ENCODE measurements at regions not wholly inside any gene's neighbourhood (a gene's known extent, or its start where the extent isn't known, plus 50 kb on each side); places are given as distances from the start of the nearest gene placed in this dataset.

DNA sequence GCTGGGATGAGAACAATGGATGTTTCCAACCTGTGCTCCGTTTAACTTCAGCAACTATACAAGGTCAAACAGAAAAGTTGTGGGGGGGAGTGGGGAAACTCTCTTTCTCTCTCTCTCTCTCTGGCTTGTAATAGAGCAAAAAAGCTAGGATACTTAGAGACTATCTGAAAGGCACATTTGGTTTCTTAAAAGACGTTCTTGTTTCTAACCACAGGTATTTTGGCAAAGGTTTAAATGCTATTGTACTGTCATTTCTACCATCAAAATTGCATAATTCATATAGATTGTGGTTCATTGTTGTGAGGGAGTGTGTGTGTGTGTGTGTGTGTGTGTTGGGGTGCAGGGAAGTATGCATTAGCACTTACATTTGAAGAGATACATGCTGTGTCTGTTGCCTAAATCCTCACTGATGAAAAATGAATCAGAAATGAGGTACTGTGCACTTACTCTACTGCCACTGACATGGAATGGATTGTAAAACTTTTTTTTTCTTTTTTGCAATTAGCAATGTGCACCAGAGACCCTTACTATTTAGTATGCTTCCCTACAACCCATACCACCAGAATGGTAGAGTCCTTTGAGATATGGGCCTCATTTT, 841.0 kb upstream of the PIK3C3 start:
- no peak overlapping the region for H3K27ac Mint-ChIP-seq
- H3K36me3 Mint-ChIP-seq (ENCODE audit: insufficient read depth), result no peaks in the 10 kb centered on the region

DNA sequence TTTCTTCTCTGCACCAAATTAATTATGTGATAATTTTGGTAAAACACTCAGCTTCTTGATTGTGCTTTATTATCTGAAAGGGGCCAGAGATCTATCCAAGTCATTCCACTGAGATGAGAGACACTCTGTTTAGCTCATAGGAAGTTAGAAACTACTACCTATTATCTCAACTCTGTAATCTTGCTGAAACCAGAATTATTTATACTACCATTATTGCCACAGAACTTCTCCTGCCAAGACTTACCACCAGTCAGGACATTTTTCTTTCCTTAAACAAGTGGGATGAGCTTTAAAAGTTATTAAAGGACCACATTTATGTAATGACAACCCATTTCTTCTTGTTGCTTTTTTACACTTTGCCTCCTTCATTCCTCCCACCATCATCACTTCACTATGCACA, 855.6 kb upstream of the PIK3C3 start:
- ATAC-seq (replicated peaks) (no peak), DNase-seq (no peak)
- H3K27me3 Mint-ChIP-seq, result no peaks in the 10 kb centered on the region
- H3K9me3 Mint-ChIP-seq, result peaks cover 5 to 8% of the 10 kb centered on the region in 2 donors
- H3K4me1 Mint-ChIP-seq (ENCODE audit: low read depth in 2 of 2), result no peaks in the 10 kb centered on the region
- no peak overlapping the region for H3K27ac Mint-ChIP-seq
- no peaks in the 10 kb centered on the region for H3K36me3 Mint-ChIP-seq (ENCODE audit: insufficient read depth)
- H3K4me3 Mint-ChIP-seq, result no peak overlapping the region

More for the DNA sequence above, 841.0 kb upstream of the PIK3C3 start:
- DNase-seq (no peak), ATAC-seq (replicated peaks) (no peak)
- Mint-ChIP-seq H3K4me3 (no peak overlapping the region), H3K9me3 (peaks cover 18% of the 10 kb centered on the region in 2 donors), H3K4me1 (ENCODE audit: low read depth in 2 of 2) (no peaks in the 10 kb centered on the region), H3K27me3 (no peaks in the 10 kb centered on the region)

DNA sequence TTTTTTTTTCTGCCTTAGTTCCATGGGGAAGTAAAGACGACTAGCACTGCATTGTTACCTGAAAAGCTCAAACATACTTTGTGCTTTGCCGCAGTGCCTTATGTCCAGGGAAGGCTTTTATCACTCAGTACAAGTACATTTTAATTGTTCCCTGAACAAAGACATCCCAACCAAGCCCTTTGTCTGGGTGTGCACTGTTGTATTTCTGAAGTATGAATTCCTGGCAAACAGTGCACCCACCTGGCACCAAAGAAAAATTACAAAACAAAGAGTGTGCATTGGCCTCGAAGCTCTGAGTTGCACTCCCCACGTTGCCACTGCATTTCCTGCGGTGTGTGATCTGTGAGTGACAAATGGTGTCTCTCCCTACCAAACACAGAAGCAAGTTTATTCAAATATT, 858.5 kb upstream of the PIK3C3 start:
- no peak overlapping the region for H3K27ac Mint-ChIP-seq
- ATAC-seq (replicated peaks) (no peak), DNase-seq (no peak)
- no peaks in the 10 kb centered on the region for H3K36me3 Mint-ChIP-seq (ENCODE audit: insufficient read depth)
- H3K9me3 Mint-ChIP-seq, result peaks cover 6 to 11% of the 10 kb centered on the region in 2 donors
- H3K4me3 Mint-ChIP-seq, result no peak overlapping the region
- H3K27me3 Mint-ChIP-seq, result no peaks in the 10 kb centered on the region
- H3K4me1 Mint-ChIP-seq (ENCODE audit: low read depth in 2 of 2), result no peaks in the 10 kb centered on the region

DNA sequence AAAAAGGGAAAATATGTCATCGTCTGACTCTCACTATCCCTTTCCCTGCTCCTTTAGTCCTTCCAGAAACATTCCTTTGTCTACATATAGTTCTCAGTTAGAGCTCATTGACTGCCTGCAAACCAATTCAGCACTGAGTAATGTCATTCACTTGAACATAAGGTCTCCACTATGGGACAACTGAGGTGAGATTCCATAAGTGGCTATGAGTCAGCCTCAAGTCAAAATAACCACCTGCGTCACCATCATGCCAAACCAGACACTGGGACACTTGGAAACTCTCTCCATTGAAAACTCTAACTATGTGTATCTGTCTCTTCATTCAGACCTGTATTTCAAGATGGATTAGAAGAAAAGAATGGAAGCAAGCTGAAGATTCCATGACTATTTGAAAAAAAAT, 878.0 kb upstream of the PIK3C3 start:
- no peak for ATAC-seq (replicated peaks)
- H3K9me3 Mint-ChIP-seq, result peaks cover 2 to 6% of the 10 kb centered on the region in 2 donors
- H3K27me3 Mint-ChIP-seq, result no peaks in the 10 kb centered on the region
- no peak overlapping the region for H3K4me3 Mint-ChIP-seq
- H3K27ac Mint-ChIP-seq, result no peak overlapping the region
- H3K36me3 Mint-ChIP-seq (ENCODE audit: insufficient read depth), result no peaks in the 10 kb centered on the region
- H3K4me1 Mint-ChIP-seq (ENCODE audit: low read depth in 2 of 2), result no peaks in the 10 kb centered on the region
- DNase-seq, result no peak

DNA sequence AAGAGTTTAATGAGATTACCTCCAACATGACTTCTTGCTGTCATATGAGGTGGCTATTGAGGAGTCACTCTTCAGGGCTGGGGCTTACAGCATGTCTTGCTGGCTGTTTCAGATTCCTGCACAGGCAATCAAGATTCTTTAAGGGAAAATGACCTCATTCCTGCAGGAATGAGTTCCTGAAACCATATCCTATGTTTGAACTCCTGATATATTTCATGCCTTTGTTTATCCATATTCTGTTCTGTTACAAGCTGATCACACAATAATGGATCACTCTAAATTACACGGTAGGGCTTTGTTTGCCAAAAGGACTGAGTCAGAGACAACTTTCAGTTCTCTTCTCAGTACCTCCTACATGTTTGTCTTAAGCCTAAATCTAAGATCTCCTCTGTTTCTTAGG, 879.8 kb upstream of the PIK3C3 start:
- H3K36me3 Mint-ChIP-seq (ENCODE audit: insufficient read depth), result no peaks in the 10 kb centered on the region
- H3K4me1 Mint-ChIP-seq (ENCODE audit: low read depth in 2 of 2), result no peaks in the 10 kb centered on the region
- peaks cover 2 to 6% of the 10 kb centered on the region in 2 donors for H3K9me3 Mint-ChIP-seq
- H3K27ac Mint-ChIP-seq, result no peak overlapping the region
- DNase-seq, result no peak
- H3K4me3 Mint-ChIP-seq, result no peak overlapping the region
- no peak for ATAC-seq (replicated peaks)
- no peaks in the 10 kb centered on the region for H3K27me3 Mint-ChIP-seq

DNA sequence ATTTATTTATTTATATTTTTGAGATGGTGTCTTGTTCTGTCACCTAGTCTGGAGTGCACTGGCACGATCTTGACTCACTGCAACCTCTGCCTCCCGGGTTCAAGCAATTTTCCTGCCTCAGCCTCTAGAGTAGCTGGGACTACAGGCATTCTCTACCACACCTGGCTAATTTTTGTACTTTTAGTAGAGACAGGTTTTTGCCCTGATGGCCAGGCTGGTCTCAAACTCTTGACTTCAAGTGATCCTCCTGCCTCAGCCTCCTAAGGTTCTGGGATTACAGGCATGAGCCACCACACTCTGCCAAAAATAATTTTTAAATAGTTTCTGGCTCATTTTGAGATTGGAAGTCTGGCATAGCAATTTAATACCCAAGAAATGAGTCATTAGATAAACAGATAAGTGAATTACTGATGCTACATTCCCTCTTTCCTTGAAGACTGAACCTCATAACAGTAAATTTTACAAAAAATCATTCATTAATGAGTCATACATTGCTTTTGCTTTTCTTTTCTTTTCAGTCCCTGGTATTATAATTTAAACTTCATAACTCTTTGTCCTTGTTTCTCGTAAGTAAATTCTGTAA, 881.6 kb upstream of the PIK3C3 start:
- ATAC-seq (replicated peaks) (no peak), DNase-seq (no peak)
- H3K36me3 Mint-ChIP-seq (ENCODE audit: insufficient read depth), result no peaks in the 10 kb centered on the region
- H3K4me1 Mint-ChIP-seq (ENCODE audit: low read depth in 2 of 2), result no peaks in the 10 kb centered on the region
- peaks cover 4 to 6% of the 10 kb centered on the region in 2 donors for H3K9me3 Mint-ChIP-seq
- H3K27me3 Mint-ChIP-seq, result no peaks in the 10 kb centered on the region
- H3K27ac Mint-ChIP-seq, result no peak overlapping the region
- H3K4me3 Mint-ChIP-seq, result no peak overlapping the region

DNA sequence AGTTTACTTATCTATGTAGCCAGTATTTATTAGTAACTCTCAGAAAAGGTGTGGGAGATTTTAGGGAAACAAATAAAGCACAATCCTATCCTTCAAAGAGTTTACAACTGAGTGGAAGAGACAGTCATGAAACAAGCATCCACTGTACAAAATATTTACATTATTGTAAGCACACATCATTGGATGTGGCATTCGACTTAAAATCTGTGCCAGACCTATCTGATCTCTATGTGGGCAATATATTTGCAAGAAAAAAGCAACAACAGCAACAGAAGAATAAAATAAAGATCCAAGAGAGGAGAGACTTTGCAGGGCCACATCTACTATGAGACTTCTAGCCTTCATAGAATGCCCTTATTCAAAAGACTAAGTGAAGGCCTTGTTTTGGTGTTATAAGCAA, 882.1 kb upstream of the PIK3C3 start:
- no peaks in the 10 kb centered on the region for H3K4me1 Mint-ChIP-seq (ENCODE audit: low read depth in 2 of 2)
- ATAC-seq (replicated peaks), result no peak
- DNase-seq, result no peak
- H3K27ac Mint-ChIP-seq, result no peak overlapping the region
- H3K4me3 Mint-ChIP-seq, result no peak overlapping the region
- peaks cover under 1 to 4% of the 10 kb centered on the region in 2 donors for H3K9me3 Mint-ChIP-seq
- H3K36me3 Mint-ChIP-seq (ENCODE audit: insufficient read depth), result no peaks in the 10 kb centered on the region
- no peaks in the 10 kb centered on the region for H3K27me3 Mint-ChIP-seq

DNA sequence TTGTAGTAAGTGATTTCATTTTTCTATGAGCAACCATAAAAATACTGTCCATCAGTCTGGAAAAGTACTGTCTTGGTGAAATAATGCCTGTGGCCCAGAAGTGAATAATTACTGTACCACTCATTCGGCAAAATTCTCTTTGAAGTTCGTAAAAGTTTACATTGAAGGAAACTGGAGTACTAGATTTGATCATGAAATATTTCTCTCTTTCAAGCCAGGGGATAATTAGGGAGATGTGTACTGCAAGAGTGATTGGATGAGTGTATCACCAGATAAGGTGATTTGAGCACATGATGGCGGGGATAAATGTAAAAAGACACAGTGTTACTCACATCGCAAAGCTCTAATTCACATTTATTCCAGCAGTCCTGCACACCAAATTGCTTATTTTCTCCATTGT, 883.2 kb upstream of the PIK3C3 start:
- no peak overlapping the region for H3K4me3 Mint-ChIP-seq

DNA sequence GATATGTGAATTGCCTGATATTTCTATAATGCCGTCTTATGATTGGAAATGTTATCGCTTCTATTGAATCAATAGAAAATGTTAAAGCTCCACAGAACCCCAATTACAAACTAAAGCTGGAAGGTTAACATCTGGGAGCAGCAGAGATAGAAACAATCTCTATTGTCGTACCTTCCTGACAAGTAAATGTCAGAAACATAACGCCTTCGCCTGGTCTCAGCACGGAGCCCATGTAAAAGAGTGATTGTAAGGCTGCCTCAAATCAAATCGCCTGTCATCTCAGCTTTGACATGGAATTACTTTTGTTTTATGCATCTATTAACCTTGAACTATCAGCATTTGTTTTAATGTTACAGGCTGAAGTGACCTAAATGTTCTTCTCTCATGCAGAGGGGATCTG, 885.9 kb upstream of the PIK3C3 start:
- ATAC-seq (replicated peaks), result no peak
- H3K4me1 Mint-ChIP-seq (ENCODE audit: low read depth in 2 of 2), result no peaks in the 10 kb centered on the region
- H3K27me3 Mint-ChIP-seq, result no peaks in the 10 kb centered on the region
- no peak overlapping the region for H3K27ac Mint-ChIP-seq
- no peak overlapping the region for H3K4me3 Mint-ChIP-seq
- no peak for DNase-seq
- no peaks in the 10 kb centered on the region for H3K36me3 Mint-ChIP-seq (ENCODE audit: insufficient read depth)
- H3K9me3 Mint-ChIP-seq, result peaks cover 0 to 2% of the 10 kb centered on the region in 2 donors

More for the DNA sequence above, 883.2 kb upstream of the PIK3C3 start:
- H3K4me1 Mint-ChIP-seq (ENCODE audit: low read depth in 2 of 2), result no peaks in the 10 kb centered on the region
- ATAC-seq (replicated peaks), result no peak
- H3K27me3 Mint-ChIP-seq, result no peaks in the 10 kb centered on the region
- no peak for DNase-seq
- peaks cover 0 to 4% of the 10 kb centered on the region in 2 donors for H3K9me3 Mint-ChIP-seq
- H3K27ac Mint-ChIP-seq, result no peak overlapping the region
- H3K36me3 Mint-ChIP-seq (ENCODE audit: insufficient read depth), result no peaks in the 10 kb centered on the region

DNA sequence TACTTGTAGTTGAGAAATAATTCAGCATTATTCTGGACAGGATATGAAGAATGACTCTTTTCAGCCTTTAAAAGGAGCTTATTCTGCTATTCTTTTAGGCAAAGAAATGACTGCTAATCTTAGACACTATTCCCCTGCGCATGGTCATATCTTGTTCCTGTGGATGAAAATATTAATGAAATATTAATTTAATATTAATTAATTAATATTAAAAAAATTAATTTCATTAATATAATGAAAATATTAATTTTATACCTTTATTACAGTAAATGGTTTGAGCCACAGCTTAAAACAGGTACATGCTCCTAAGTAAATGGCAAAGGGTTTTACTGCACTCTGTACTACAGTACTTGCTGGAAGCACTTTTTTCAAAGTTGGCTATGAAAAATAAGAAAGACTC, 890.1 kb upstream of the PIK3C3 start:
- Mint-ChIP-seq H3K4me1 (ENCODE audit: low read depth in 2 of 2) (no peaks in the 10 kb centered on the region), H3K9me3 (peaks cover 0 to 4% of the 10 kb centered on the region in 2 donors), H3K36me3 (ENCODE audit: insufficient read depth) (no peaks in the 10 kb centered on the region), H3K27me3 (no peaks in the 10 kb centered on the region), H3K27ac (no peak overlapping the region), H3K4me3 (no peak overlapping the region)
- ATAC-seq (replicated peaks) (no peak), DNase-seq (no peak)

DNA sequence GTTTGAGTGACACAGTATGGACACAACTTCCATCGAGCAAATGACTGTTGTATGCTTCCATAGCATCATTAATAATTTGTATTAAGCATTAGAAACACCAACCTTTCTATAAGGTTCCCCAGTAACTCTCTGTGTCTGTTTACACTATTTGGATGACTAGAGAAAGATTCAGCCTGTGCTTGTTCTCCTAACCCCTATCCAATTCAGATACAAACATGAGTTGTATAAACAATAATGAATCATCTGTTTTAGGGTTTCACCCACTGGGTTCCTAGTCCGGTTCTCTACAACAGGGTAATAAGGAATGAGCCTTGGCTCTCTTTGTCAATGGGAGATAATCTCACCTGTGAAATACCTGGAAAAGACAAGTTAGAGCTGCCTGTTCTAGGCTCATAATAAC, 894.1 kb upstream of the PIK3C3 start:
- ATAC-seq (replicated peaks), result no peak
- Mint-ChIP-seq H3K36me3 (ENCODE audit: insufficient read depth) (no peaks in the 10 kb centered on the region), H3K4me1 (ENCODE audit: low read depth in 2 of 2) (no peaks in the 10 kb centered on the region), H3K9me3 (peaks cover 11 to 12% of the 10 kb centered on the region in 2 donors), H3K27me3 (no peaks in the 10 kb centered on the region), H3K4me3 (no peak overlapping the region), H3K27ac (no peak overlapping the region)
- no peak for DNase-seq

DNA sequence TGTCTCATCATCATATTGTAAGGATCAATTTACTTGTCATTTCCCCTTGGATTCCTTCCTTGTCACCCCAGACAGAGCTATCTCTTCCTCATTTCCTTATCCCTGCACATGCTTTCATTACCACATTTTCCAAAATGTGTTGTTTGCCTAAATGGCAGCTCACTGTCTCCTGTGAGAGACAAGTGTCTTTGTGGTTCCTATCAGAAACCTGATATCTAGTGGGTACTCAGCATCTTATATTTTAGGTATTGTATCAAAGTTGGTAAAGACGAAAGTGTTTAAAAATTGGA, 896.0 kb upstream of the PIK3C3 start:
- DNase-seq, result no peak
- Mint-ChIP-seq H3K4me1 (ENCODE audit: low read depth in 2 of 2) (no peaks in the 10 kb centered on the region), H3K4me3 (no peak overlapping the region), H3K27ac (no peak overlapping the region), H3K36me3 (ENCODE audit: insufficient read depth) (no peaks in the 10 kb centered on the region), H3K27me3 (no peaks in the 10 kb centered on the region), H3K9me3 (peaks cover 12 to 17% of the 10 kb centered on the region in 2 donors)
- ATAC-seq (replicated peaks), result no peak

DNA sequence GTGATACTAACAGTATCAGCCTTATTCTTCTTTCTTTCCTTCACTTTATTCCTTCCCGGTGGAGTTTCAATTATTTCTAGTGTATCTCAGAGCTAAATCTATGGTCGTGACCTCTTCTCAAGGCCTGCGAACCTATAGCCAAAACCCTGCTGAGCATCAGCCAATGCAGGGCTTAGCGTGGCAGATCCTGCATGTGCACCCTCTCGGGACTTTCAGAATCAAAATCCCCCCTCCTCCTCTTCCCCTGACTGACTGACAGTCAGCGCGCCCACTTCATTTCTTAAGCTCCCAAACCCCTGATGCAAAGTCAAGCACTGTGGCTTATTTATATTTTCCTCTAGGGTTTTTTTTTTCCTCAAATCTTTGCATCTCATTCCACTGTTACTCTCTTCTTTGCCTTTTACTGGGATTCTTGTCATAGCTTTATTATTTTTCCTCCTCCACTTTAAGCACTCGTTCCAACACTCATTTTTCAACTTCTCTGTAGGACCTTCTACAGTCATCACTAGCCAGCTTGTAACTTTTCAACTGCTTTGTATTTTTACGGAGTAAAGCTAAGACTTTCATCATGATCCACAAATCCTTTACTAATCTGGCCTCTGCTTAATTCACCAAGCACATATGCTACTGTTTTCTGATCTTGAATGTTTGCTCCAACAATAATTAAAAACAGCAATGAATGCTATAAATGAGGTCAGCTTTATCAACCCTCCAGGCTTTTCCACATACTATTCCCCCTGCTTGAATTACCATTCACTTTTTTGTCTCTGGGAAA, 896.5 kb upstream of the PIK3C3 start:
- DNase-seq, result no peak
- H3K4me3 Mint-ChIP-seq, result no peak overlapping the region
- no peak for ATAC-seq (replicated peaks)
- no peaks in the 10 kb centered on the region for H3K4me1 Mint-ChIP-seq (ENCODE audit: low read depth in 2 of 2)
- H3K9me3 Mint-ChIP-seq, result peaks cover 15 to 20% of the 10 kb centered on the region in 2 donors
- no peaks in the 10 kb centered on the region for H3K36me3 Mint-ChIP-seq (ENCODE audit: insufficient read depth)
- H3K27me3 Mint-ChIP-seq, result no peaks in the 10 kb centered on the region
- H3K27ac Mint-ChIP-seq, result no peak overlapping the region

DNA sequence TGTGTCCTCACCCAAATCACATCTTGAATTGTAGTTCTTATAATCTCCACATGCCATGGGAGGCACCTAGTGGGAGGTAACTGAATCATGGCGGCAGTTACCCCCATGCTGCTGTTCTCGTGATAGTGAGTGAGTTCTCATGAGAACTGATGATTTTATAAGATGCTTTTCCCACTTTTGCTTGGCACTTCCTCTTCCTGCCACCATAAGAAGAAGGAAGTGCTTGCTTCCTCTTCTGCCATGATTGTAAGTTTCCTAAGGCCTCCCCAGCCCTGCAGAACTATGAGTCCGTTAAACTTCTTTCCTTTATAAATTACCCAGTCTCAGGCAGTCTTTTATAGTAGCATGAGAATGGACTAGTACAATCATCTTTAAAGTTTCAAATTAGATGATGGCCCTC, 902.4 kb upstream of the PIK3C3 start:
- ATAC-seq (replicated peaks) (no peak), DNase-seq (no peak)
- Mint-ChIP-seq H3K36me3 (ENCODE audit: insufficient read depth) (no peaks in the 10 kb centered on the region), H3K4me1 (ENCODE audit: low read depth in 2 of 2) (no peaks in the 10 kb centered on the region), H3K27ac (no peak overlapping the region), H3K9me3 (peaks cover 7 to 17% of the 10 kb centered on the region in 2 donors), H3K27me3 (no peaks in the 10 kb centered on the region), H3K4me3 (no peak overlapping the region)
